ENCODE measurements at regions not wholly inside any gene's neighbourhood (a gene's known extent, or its start where the extent isn't known, plus 50 kb on each side); places are given as distances from the start of the nearest gene placed in this dataset.

DNA sequence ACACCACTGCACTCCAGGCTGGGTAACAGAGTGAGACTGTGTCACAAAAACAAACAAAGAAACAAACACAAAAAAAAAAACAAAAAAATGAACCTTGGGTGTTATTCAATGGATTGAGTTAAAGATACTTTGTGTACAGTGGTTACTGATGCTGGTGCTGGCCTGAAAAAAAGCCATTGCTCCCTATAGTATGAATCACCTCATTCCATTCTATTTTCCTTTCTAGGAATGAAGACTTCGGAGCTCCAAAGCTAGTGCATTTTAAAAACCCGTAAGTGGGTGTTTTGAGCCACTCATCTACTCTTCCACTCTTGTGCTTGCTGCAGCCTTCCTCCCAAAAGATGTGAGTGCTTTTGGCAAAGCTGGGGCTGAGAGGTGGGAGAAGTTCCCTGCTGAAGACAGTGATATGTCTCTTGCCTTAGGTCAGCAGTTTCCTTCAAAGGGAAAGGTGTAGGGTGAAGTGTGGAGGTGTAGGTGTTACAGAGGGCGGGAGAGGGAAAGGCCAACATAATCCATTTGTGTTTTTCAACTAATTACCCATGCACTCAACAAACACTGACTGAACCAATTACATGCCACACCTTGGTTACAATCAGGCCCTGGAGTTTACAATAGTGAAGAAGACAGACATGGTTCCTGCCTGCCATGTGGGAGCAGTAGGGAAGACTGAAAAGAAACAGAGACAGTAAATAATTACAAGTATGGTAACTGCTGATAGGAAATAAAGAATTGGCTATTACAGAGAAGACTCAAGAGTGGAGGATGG lies 55.0 kb upstream of the SERBP1 start (continued):
- TF ChIP-seq KDM1A (IDR thresholded peaks at IDR 0.05; ENCODE audit: borderline replicate concordance, low read length) (no peak), HDAC2 (IDR thresholded peaks at IDR 0.05; ENCODE audit: borderline replicate concordance in 1 of 2, low read depth in 2 of 2, low read length in 2 of 2) (no peak), SP4 (IDR thresholded peaks at IDR 0.05; ENCODE audit: low read length) (no peak), SIN3A (conservative IDR thresholded peaks at IDR 0.05 in 1 of 2, IDR thresholded peaks at IDR 0.05 in 1 of 2; ENCODE audit: low read depth in 1 of 2, low read length in 2 of 2) (no peak), GABPA (IDR thresholded peaks at IDR 0.05; ENCODE audit: borderline replicate concordance, insufficient read depth, low read length) (no peak), SP2 (IDR thresholded peaks at IDR 0.05; ENCODE audit: low read length) (no peak), POLR2AphosphoS5 (IDR thresholded peaks at IDR 0.05; ENCODE audit: low read depth, low read length) (no peak)
- TF ChIP-seq, protein P1, sequence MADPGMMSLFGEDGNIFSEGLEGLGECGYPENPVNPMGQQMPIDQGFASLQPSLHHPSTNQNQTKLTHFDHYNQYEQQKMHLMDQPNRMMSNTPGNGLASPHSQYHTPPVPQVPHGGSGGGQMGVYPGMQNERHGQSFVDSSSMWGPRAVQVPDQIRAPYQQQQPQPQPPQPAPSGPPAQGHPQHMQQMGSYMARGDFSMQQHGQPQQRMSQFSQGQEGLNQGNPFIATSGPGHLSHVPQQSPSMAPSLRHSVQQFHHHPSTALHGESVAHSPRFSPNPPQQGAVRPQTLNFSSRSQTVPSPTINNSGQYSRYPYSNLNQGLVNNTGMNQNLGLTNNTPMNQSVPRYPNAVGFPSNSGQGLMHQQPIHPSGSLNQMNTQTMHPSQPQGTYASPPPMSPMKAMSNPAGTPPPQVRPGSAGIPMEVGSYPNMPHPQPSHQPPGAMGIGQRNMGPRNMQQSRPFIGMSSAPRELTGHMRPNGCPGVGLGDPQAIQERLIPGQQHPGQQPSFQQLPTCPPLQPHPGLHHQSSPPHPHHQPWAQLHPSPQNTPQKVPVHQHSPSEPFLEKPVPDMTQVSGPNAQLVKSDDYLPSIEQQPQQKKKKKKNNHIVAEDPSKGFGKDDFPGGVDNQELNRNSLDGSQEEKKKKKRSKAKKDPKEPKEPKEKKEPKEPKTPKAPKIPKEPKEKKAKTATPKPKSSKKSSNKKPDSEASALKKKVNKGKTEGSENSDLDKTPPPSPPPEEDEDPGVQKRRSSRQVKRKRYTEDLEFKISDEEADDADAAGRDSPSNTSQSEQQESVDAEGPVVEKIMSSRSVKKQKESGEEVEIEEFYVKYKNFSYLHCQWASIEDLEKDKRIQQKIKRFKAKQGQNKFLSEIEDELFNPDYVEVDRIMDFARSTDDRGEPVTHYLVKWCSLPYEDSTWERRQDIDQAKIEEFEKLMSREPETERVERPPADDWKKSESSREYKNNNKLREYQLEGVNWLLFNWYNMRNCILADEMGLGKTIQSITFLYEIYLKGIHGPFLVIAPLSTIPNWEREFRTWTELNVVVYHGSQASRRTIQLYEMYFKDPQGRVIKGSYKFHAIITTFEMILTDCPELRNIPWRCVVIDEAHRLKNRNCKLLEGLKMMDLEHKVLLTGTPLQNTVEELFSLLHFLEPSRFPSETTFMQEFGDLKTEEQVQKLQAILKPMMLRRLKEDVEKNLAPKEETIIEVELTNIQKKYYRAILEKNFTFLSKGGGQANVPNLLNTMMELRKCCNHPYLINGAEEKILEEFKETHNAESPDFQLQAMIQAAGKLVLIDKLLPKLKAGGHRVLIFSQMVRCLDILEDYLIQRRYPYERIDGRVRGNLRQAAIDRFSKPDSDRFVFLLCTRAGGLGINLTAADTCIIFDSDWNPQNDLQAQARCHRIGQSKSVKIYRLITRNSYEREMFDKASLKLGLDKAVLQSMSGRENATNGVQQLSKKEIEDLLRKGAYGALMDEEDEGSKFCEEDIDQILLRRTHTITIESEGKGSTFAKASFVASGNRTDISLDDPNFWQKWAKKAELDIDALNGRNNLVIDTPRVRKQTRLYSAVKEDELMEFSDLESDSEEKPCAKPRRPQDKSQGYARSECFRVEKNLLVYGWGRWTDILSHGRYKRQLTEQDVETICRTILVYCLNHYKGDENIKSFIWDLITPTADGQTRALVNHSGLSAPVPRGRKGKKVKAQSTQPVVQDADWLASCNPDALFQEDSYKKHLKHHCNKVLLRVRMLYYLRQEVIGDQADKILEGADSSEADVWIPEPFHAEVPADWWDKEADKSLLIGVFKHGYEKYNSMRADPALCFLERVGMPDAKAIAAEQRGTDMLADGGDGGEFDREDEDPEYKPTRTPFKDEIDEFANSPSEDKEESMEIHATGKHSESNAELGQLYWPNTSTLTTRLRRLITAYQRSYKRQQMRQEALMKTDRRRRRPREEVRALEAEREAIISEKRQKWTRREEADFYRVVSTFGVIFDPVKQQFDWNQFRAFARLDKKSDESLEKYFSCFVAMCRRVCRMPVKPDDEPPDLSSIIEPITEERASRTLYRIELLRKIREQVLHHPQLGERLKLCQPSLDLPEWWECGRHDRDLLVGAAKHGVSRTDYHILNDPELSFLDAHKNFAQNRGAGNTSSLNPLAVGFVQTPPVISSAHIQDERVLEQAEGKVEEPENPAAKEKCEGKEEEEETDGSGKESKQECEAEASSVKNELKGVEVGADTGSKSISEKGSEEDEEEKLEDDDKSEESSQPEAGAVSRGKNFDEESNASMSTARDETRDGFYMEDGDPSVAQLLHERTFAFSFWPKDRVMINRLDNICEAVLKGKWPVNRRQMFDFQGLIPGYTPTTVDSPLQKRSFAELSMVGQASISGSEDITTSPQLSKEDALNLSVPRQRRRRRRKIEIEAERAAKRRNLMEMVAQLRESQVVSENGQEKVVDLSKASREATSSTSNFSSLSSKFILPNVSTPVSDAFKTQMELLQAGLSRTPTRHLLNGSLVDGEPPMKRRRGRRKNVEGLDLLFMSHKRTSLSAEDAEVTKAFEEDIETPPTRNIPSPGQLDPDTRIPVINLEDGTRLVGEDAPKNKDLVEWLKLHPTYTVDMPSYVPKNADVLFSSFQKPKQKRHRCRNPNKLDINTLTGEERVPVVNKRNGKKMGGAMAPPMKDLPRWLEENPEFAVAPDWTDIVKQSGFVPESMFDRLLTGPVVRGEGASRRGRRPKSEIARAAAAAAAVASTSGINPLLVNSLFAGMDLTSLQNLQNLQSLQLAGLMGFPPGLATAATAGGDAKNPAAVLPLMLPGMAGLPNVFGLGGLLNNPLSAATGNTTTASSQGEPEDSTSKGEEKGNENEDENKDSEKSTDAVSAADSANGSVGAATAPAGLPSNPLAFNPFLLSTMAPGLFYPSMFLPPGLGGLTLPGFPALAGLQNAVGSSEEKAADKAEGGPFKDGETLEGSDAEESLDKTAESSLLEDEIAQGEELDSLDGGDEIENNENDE (IDR thresholded peaks at IDR 0.05; ENCODE audit: insufficient replicate concordance, low read length), result no peak

All from H1 (cell line).